GM12873 (cell line): ENCODE measurements at regions not wholly inside any gene's neighbourhood (a gene's known extent, or its start where the extent isn't known, plus 50 kb on each side); places are given as distances from the start of the nearest gene placed in this dataset.

Experiments used
- CTCF ChIP-seq: IDR thresholded peaks from 2 replicates; pipeline ENCODE4 v1.5.1; 2012; ENCODE audit warnings: low read depth, mild to moderate bottlenecking, moderate library complexity, low read length, control low read depth; ENCODE audit not compliant: insufficient read depth; ENCODE audit errors: missing control alignments

GRCh38 chr3:94645790-94646189 is 582.9 kb downstream of the NSUN3 start:
- TF ChIP-seq CTCF, result no peak

- no peak for TF ChIP-seq CTCF
Observed at GRCh38 chr3:94647131-94647530, 584.3 kb downstream of the NSUN3 start.

GRCh38 chr3:94654096-94654495 is 591.2 kb downstream of the NSUN3 start:
- TF ChIP-seq CTCF, result no peak

- TF ChIP-seq CTCF, result no peak
Observed at GRCh38 chr3:94665922-94666321, 603.1 kb downstream of the NSUN3 start.

- no peak for TF ChIP-seq CTCF
Observed at GRCh38 chr3:94671078-94671477, 608.2 kb downstream of the NSUN3 start.

GRCh38 chr3:94673876-94674275 is 611.0 kb downstream of the NSUN3 start:
- TF ChIP-seq CTCF, result no peak

GRCh38 chr3:94686208-94686607 is 623.3 kb downstream of the NSUN3 start:
- no peak for TF ChIP-seq CTCF
